ENCODE measurements at regions not wholly inside any gene's neighbourhood (a gene's known extent, or its start where the extent isn't known, plus 50 kb on each side); places are given as distances from the start of the nearest gene placed in this dataset.
"Not testable (repeated sequence)": the region's sequence is repeated elsewhere in the genome, so short reads cannot be mapped to it uniquely, and the experiment has no call there.

- DNase-seq (ENCODE audit: low spot score): no peak
These were observed 980.1 kb downstream of the KCNMA1 start for GRCh38 chr10:76657337-76658012.

GRCh38 chr10:76651154-76651553 lies 986.5 kb downstream of the KCNMA1 start:
- DNase-seq (ENCODE audit: low spot score): no peak

- no peak for DNase-seq (ENCODE audit: low spot score)
These were observed 987.9 kb downstream of the KCNMA1 start for GRCh38 chr10:76649723-76650127.

- DNase-seq (ENCODE audit: low spot score): no peak
These were observed 988.4 kb downstream of the KCNMA1 start for GRCh38 chr10:76649254-76649653.

- no peak for DNase-seq (ENCODE audit: low spot score)
These were observed 990.3 kb downstream of the KCNMA1 start for GRCh38 chr10:76647301-76647700.

GRCh38 chr10:76645341-76645740 lies 992.3 kb downstream of the KCNMA1 start:
- DNase-seq (ENCODE audit: low spot score): no peak

- no peak for DNase-seq (ENCODE audit: low spot score)
These were observed 993.1 kb downstream of the KCNMA1 start for GRCh38 chr10:76644476-76644875.

- no peak for DNase-seq (ENCODE audit: low spot score)
These were observed 994.1 kb downstream of the KCNMA1 start for GRCh38 chr10:76643511-76643911.

GRCh38 chr10:76642358-76642757 lies 995.2 kb downstream of the KCNMA1 start:
- no peak for DNase-seq (ENCODE audit: low spot score)

GRCh38 chr10:76641215-76641614 lies 996.4 kb downstream of the KCNMA1 start:
- no peak for DNase-seq (ENCODE audit: low spot score)

GRCh38 chr10:76640806-76641205 lies 996.8 kb downstream of the KCNMA1 start:
- no peak for DNase-seq (ENCODE audit: low spot score)

- peak; percentile 54 for DNase-seq (ENCODE audit: low spot score)
These were observed 1004.9 kb downstream of the KCNMA1 start for GRCh38 chr10:76632767-76633051.

GRCh38 chr10:76631884-76632766 lies 1005.5 kb downstream of the KCNMA1 start:
- DNase-seq (ENCODE audit: low spot score): peak; percentile 20

- no peak for DNase-seq (ENCODE audit: low spot score)
These were observed 1006.5 kb downstream of the KCNMA1 start for GRCh38 chr10:76631036-76631670.

GRCh38 chr10:76628801-76629200 lies 1008.8 kb downstream of the KCNMA1 start:
- DNase-seq (ENCODE audit: low spot score): no peak

GRCh38 chr10:76626386-76626785 lies 1011.2 kb downstream of the KCNMA1 start:
- no peak for DNase-seq (ENCODE audit: low spot score)

- DNase-seq (ENCODE audit: low spot score): no peak
These were observed 1013.1 kb downstream of the KCNMA1 start for GRCh38 chr10:76624470-76624869.

GRCh38 chr10:76621886-76622620 lies 1015.6 kb downstream of the KCNMA1 start:
- DNase-seq (ENCODE audit: low spot score): no peak

- no peak for DNase-seq (ENCODE audit: low spot score)
These were observed 1019.0 kb downstream of the KCNMA1 start for GRCh38 chr10:76618641-76619040.

- no peak for DNase-seq (ENCODE audit: low spot score)
These were observed 1019.4 kb downstream of the KCNMA1 start for GRCh38 chr10:76618171-76618570.

GRCh38 chr10:76616666-76617065 lies 1020.9 kb downstream of the KCNMA1 start:
- not testable (repeated sequence) for DNase-seq (ENCODE audit: low spot score)

GRCh38 chr10:76615049-76615448 lies 1022.6 kb downstream of the KCNMA1 start:
- DNase-seq (ENCODE audit: low spot score): no peak
